ENCODE measurements at regions not wholly inside any gene's neighbourhood (a gene's known extent, or its start where the extent isn't known, plus 50 kb on each side); places are given as distances from the start of the nearest gene placed in this dataset.

DNA sequence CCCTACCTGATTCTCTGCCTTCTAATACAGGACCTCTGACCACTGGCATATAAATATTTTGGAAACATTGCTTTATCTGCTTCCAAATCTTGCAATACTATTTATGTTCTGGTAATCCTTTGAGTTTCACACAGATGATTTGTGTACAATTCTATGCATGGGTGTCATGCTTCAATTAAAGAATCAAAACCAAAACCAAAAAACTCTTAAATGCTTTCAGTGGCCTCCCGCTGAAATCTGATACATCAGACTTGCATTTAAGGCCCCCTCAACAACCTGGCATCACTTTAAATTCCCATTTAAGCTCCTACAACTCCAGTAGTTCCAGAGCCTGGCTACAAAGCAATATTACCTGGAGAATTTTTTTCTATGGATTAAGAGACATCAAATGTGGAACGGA is 221.7 kb upstream of the NAV3 start:
- ChIA-PET POLR2A (no interaction called here), CTCF (ENCODE audit: low intra/inter-chr PET ratio) (no interaction called here)
- Histone ChIP-seq H3K4me3 (no peak overlapping the region), H3K27ac (ENCODE audit: extremely low read depth, low read depth, low read length) (no peak overlapping the region), H3K9me1 (ENCODE audit: control insufficient read depth, insufficient read depth, low read length) (no peaks in the 10 kb centered on the region), H3K4me2 (ENCODE audit: insufficient read depth, low read length) (no peak overlapping the region), H3K9ac (ENCODE audit: insufficient read depth in 1 of 2, low read depth in 2 of 2, low read length in 2 of 2) (no peak overlapping the region), H2AFZ (ENCODE audit: low read depth, low read length) (no peak overlapping the region), H3K4me1 (replicated peaks in 1 of 2; ENCODE audit: control insufficient read depth in 2 of 2, insufficient read depth in 2 of 2, low read length in 2 of 2) (no peaks in the 10 kb centered on the region), H3K79me2 (ENCODE audit: control insufficient read depth, insufficient read depth, low read length) (no peaks in the 10 kb centered on the region), H3K9me3 (replicated peaks; ENCODE audit: control insufficient read depth, insufficient read depth, low read depth, low read length) (no peaks in the 10 kb centered on the region), H4K20me1 (replicated peaks; ENCODE audit: control insufficient read depth, insufficient read depth, low read length) (no peaks in the 10 kb centered on the region), H3K27me3 (ENCODE audit: control insufficient read depth in 2 of 2, insufficient read depth in 2 of 2, low read length in 2 of 2) (no peaks in the 10 kb centered on the region), H3K36me3 (ENCODE audit: control insufficient read depth, insufficient read depth, low read length) (no peaks in the 10 kb centered on the region)
- WGBS (ENCODE audit: insufficient coverage, low coverage, missing lambda C conversion rate): 0% methylated on average over 2 of the region's 2 CpGs
- intact Hi-C loops (cut with micrococcal nuclease) (no loop called here), in situ Hi-C loops (cut with MboI) (no loop called here)
- DNase-seq (ENCODE audit: extremely low read depth in 1 of 4, low spot score in 3 of 4) (no peak), FAIRE-seq (no peak), ATAC-seq (no peak)
- TF ChIP-seq TCF7 (IDR thresholded peaks at IDR 0.05; ENCODE audit: borderline replicate concordance) (no peak), FOXJ2 (tag; IDR thresholded peaks at IDR 0.05) (no peak), NCOA6 (IDR thresholded peaks at IDR 0.05) (no peak), SRSF9 (IDR thresholded peaks at IDR 0.05; ENCODE audit: borderline replicate concordance, low read depth, low read length) (no peak), MYC (IDR thresholded peaks at IDR 0.05; ENCODE audit: low read depth, low read length) (no peak), MYC (CRISPR knock-in tag; IDR thresholded peaks at IDR 0.05; ENCODE audit: borderline replicate concordance, low read depth) (no peak)
- no TSS peak for BruUV-seq (replicated peaks)

GRCh38 chr12:77608271-77608824 is 222.3 kb upstream of the NAV3 start:
- H3K79me2 ChIP-seq (ENCODE audit: control insufficient read depth, insufficient read depth, low read length): no peaks in the 10 kb centered on the region

More at GRCh38 chr12:77608271-77608824, 222.3 kb upstream of the NAV3 start:
- DNase-seq (ENCODE audit: extremely low read depth in 1 of 4, low spot score in 3 of 4): no peak
- Histone ChIP-seq H3K4me2 (ENCODE audit: insufficient read depth, low read length) (no peak overlapping the region), H2AFZ (ENCODE audit: low read depth, low read length) (no peak overlapping the region), H3K4me1 (replicated peaks in 1 of 2; ENCODE audit: control insufficient read depth in 2 of 2, insufficient read depth in 2 of 2, low read length in 2 of 2) (no peaks in the 10 kb centered on the region), H3K27me3 (ENCODE audit: control insufficient read depth in 2 of 2, insufficient read depth in 2 of 2, low read length in 2 of 2) (no peaks in the 10 kb centered on the region), H3K9ac (ENCODE audit: insufficient read depth in 1 of 2, low read depth in 2 of 2, low read length in 2 of 2) (no peak overlapping the region), H3K9me3 (replicated peaks; ENCODE audit: control insufficient read depth, insufficient read depth, low read depth, low read length) (no peaks in the 10 kb centered on the region), H3K4me3 (no peak overlapping the region), H3K36me3 (ENCODE audit: control insufficient read depth, insufficient read depth, low read length) (no peaks in the 10 kb centered on the region), H3K27ac (ENCODE audit: extremely low read depth, low read depth, low read length) (no peak overlapping the region), H3K9me1 (ENCODE audit: control insufficient read depth, insufficient read depth, low read length) (no peaks in the 10 kb centered on the region), H4K20me1 (replicated peaks; ENCODE audit: control insufficient read depth, insufficient read depth, low read length) (no peaks in the 10 kb centered on the region)
- in situ Hi-C loops (cut with MboI) (no loop called here), intact Hi-C loops (cut with micrococcal nuclease) (no loop called here)
- no peak for FAIRE-seq
- no peak for ATAC-seq
- CTCF ChIA-PET (ENCODE audit: low intra/inter-chr PET ratio): no interaction called here
- TF ChIP-seq ZNF518B (CRISPR knock-in tag; IDR thresholded peaks at IDR 0.05) (no peak), ZNF134 (CRISPR knock-in tag; conservative IDR thresholded peaks at IDR 0.05) (no peak), POU5F1 (IDR thresholded peaks at IDR 0.05; ENCODE audit: borderline replicate concordance, low read depth, low read length, partially characterized antibody) (no peak), L3MBTL2 (IDR thresholded peaks at IDR 0.05) (no peak), POLR2AphosphoS2 (IDR thresholded peaks at IDR 0.05; ENCODE audit: low read length) (no peak), TEAD4 (IDR thresholded peaks at IDR 0.05; ENCODE audit: low read length) (no peak), TEAD4 (CRISPR knock-in tag; IDR thresholded peaks at IDR 0.05; ENCODE audit: borderline replicate concordance) (no peak), HMGN3 (IDR thresholded peaks at IDR 0.05; ENCODE audit: borderline replicate concordance, extremely low read depth, insufficient read length, low read depth, low read length) (no peak)
- TF ChIP-seq, protein P1, sequence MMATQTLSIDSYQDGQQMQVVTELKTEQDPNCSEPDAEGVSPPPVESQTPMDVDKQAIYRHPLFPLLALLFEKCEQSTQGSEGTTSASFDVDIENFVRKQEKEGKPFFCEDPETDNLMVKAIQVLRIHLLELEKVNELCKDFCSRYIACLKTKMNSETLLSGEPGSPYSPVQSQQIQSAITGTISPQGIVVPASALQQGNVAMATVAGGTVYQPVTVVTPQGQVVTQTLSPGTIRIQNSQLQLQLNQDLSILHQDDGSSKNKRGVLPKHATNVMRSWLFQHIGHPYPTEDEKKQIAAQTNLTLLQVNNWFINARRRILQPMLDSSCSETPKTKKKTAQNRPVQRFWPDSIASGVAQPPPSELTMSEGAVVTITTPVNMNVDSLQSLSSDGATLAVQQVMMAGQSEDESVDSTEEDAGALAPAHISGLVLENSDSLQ (IDR thresholded peaks at IDR 0.05): no peak
- BruUV-seq (replicated peaks): no TSS peak
- POLR2A ChIA-PET: no interaction called here
